Subcutaneous abdominal adipose tissue (tissue), 5 donors: ENCODE measurements at regions not wholly inside any gene's neighbourhood (a gene's known extent, or its start where the extent isn't known, plus 50 kb on each side); places are given as distances from the start of the nearest gene placed in this dataset.

Experiments
- H3K27ac ChIP-seq: one replicate; pipeline ENCODE4 v1.7.0; 2013; ENCODE audit warnings: low read depth, mild to moderate bottlenecking, inconsistent platforms, low read length, moderate library complexity
- H3K27me3 ChIP-seq, 5 donors: one replicate each; pipeline ENCODE4 v1.7.0; 2013; ENCODE audit warnings: low read length in 5 of 5, inconsistent platforms in 1 of 5; ENCODE audit not compliant: control insufficient read depth in 5 of 5, insufficient read depth in 4 of 5
- H3K36me3 ChIP-seq, 5 donors: one replicate each; pipeline ENCODE4 v1.7.0; 2013; ENCODE audit warnings: low read length in 5 of 5; ENCODE audit not compliant: control insufficient read depth in 5 of 5, insufficient read depth in 5 of 5
- H3K4me1 ChIP-seq, 5 donors: one replicate each; pipeline ENCODE4 v1.7.0; 2013; ENCODE audit warnings: low read length in 5 of 5, mild to moderate bottlenecking in 3 of 5, moderate library complexity in 1 of 5; ENCODE audit not compliant: control insufficient read depth in 5 of 5, insufficient read depth in 5 of 5
- H3K4me3 ChIP-seq, 5 donors: one replicate each; pipeline ENCODE4 v1.7.0; 2013; ENCODE audit warnings: low read length in 5 of 5, low read depth in 1 of 5
- H3K9ac ChIP-seq, 5 donors: one replicate each; pipeline ENCODE4 v1.7.0; 2013; ENCODE audit warnings: low read length in 5 of 5, mild to moderate bottlenecking in 4 of 5, moderate library complexity in 3 of 5
- H3K9me3 ChIP-seq, 5 donors: one replicate each; pipeline ENCODE4 v1.7.0; 2013; ENCODE audit warnings: low read length in 5 of 5; ENCODE audit not compliant: control insufficient read depth in 5 of 5
- donor health status: healthy.
- donor health status: healthy.
- donor health status: healthy.
- donor health status: healthy.
- donor health status: healthy.

GRCh38 chr12:92495108-92495507, 207.7 kb upstream of the PLEKHG7 start:
- H3K27ac ChIP-seq: no peak overlapping the region
- H3K27me3 ChIP-seq: no peaks in the 10 kb centered on the region
- H3K9ac ChIP-seq: no peak overlapping the region
- H3K36me3 ChIP-seq: peaks cover 0 to 3% (median 0%) of the 10 kb centered on the region in 5 donors
- no peak overlapping the region for H3K4me3 ChIP-seq
- no peaks in the 10 kb centered on the region for H3K9me3 ChIP-seq
- H3K4me1 ChIP-seq: peaks cover 0 to 3% (median 0%) of the 10 kb centered on the region in 5 donors

DNA sequence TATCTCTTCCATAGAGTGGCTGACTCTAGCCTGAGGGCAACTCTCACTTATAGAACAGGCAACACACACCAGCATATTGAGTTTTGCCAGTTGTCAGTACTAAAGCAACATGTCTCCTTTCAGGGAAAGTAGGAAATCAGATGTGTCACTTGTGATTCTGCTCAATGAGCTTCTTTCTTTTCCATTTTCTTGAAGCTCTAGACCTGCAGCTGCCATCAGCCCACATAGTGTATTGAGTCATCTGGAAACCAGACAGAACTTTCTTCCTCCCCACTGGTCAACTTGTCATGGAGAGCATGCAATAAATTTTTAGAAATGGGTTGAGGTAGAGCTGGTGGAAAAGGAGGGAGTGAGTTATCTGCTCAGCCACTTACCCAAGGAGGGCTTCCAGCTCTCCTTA, 209.0 kb upstream of the PLEKHG7 start:
- no peaks in the 10 kb centered on the region for H3K9me3 ChIP-seq
- H3K9ac ChIP-seq: no peak overlapping the region
- peaks cover 0 to 3% (median 0%) of the 10 kb centered on the region in 5 donors for H3K36me3 ChIP-seq
- H3K27ac ChIP-seq: no peak overlapping the region
- H3K4me1 ChIP-seq: peaks cover 0 to 3% (median 0%) of the 10 kb centered on the region in 5 donors
- H3K27me3 ChIP-seq: no peaks in the 10 kb centered on the region
- no peak overlapping the region for H3K4me3 ChIP-seq

DNA sequence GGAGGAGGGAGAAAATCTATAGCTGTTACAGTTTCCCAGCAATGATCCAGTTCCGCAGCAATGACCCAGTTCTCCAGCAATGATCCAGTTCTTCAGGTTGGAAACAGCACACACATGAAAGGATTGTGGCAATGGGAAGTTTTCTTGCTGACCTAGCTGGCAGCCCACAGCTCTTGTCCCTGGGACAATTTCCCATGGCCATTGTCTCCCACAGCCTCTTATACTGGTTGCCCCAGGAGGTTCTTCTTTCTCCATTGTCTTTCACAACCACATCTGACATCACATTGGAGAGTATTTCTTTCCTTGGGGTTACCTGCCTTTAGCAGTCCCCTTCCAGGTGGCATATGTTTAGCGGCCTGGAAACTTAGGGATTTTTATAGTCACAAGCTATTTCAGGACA, 209.8 kb upstream of the PLEKHG7 start:
- Histone ChIP-seq H3K27ac (no peak overlapping the region), H3K9ac (no peak overlapping the region), H3K36me3 (peaks cover 0 to 3% (median 0%) of the 10 kb centered on the region in 5 donors), H3K9me3 (no peaks in the 10 kb centered on the region), H3K4me3 (no peak overlapping the region), H3K27me3 (no peaks in the 10 kb centered on the region), H3K4me1 (no peaks in the 10 kb centered on the region)

- H3K9me3 ChIP-seq: no peaks in the 10 kb centered on the region
- H3K36me3 ChIP-seq: peaks cover 0 to 3% (median 0%) of the 10 kb centered on the region in 5 donors
These were observed 210.5 kb upstream of the PLEKHG7 start for GRCh38 chr12:92492291-92492690.

GRCh38 chr12:92489781-92490180, 213.0 kb upstream of the PLEKHG7 start:
- H3K27ac ChIP-seq: no peak overlapping the region
- H3K4me3 ChIP-seq: no peak overlapping the region
- H3K9ac ChIP-seq: no peak overlapping the region
- peaks cover 0 to 3% (median 0%) of the 10 kb centered on the region in 5 donors for H3K36me3 ChIP-seq
- H3K27me3 ChIP-seq: no peaks in the 10 kb centered on the region
- H3K4me1 ChIP-seq: peaks cover 0 to 10% (median 9%) of the 10 kb centered on the region in 5 donors
- H3K9me3 ChIP-seq: no peaks in the 10 kb centered on the region

More at GRCh38 chr12:92492291-92492690, 210.5 kb upstream of the PLEKHG7 start:
- H3K4me1 ChIP-seq: no peaks in the 10 kb centered on the region
- no peak overlapping the region for H3K9ac ChIP-seq
- no peaks in the 10 kb centered on the region for H3K27me3 ChIP-seq
- H3K4me3 ChIP-seq: no peak overlapping the region
- no peak overlapping the region for H3K27ac ChIP-seq

DNA sequence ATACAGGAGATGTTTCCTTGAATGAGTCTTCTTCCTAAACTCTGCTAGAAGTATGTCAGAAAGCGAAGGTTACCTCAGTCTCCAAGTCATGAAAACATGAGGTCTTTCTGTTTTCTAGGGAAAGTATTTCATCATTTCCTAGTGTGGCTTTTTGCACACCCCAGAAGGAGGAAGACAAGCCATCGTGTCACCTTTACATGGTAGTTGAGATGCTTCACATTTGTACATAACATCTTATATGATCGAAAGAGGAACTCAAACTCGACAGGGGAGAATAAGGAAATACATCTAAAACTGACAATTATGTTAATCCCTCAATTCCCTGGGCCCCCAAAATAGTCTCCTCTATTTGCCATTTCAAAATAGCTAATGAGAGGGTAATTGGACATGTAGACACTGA, 214.1 kb upstream of the PLEKHG7 start:
- peaks cover 0 to 3% (median 0%) of the 10 kb centered on the region in 5 donors for H3K36me3 ChIP-seq
- peaks cover 0 to 10% (median 9%) of the 10 kb centered on the region in 5 donors for H3K4me1 ChIP-seq
- no peaks in the 10 kb centered on the region for H3K27me3 ChIP-seq
- no peaks in the 10 kb centered on the region for H3K9me3 ChIP-seq
- no peak overlapping the region for H3K4me3 ChIP-seq
- H3K9ac ChIP-seq: no peak overlapping the region
- no peak overlapping the region for H3K27ac ChIP-seq

DNA sequence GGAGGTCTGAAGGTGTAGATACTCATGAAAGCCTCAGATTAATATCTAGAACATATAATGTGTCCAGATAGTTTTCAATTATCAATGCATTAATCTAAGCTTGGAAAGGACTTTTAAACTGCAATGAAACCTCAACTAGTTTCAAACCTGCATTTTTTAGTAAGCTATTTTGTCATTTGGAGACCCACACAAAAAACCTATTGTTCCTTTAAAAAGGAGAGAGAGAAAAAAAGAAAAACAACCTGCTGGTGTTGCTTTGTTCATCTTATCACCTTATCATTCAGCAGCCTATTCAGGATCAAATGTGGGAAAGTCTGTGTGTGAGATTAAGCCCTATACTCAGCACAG, 215.7 kb upstream of the PLEKHG7 start:
- Histone ChIP-seq H3K9me3 (no peaks in the 10 kb centered on the region), H3K9ac (no peak overlapping the region), H3K36me3 (peaks cover 0 to 3% (median 0%) of the 10 kb centered on the region in 5 donors), H3K27ac (no peak overlapping the region), H3K27me3 (no peaks in the 10 kb centered on the region), H3K4me1 (peaks cover 0 to 10% (median 9%) of the 10 kb centered on the region in 5 donors), H3K4me3 (no peak overlapping the region)

- H3K36me3 ChIP-seq: peaks cover 0 to 3% (median 0%) of the 10 kb centered on the region in 5 donors
- no peaks in the 10 kb centered on the region for H3K27me3 ChIP-seq
- no peak overlapping the region for H3K4me3 ChIP-seq
- H3K9ac ChIP-seq: no peak overlapping the region
- H3K27ac ChIP-seq: no peak overlapping the region
- H3K4me1 ChIP-seq: peaks cover 0 to 10% (median 9%) of the 10 kb centered on the region in 5 donors
- H3K9me3 ChIP-seq: no peaks in the 10 kb centered on the region
These were observed 216.2 kb upstream of the PLEKHG7 start for GRCh38 chr12:92486443-92487137.

- peaks cover 0 to 10% (median 9%) of the 10 kb centered on the region in 5 donors for H3K4me1 ChIP-seq
- H3K4me3 ChIP-seq: no peak overlapping the region
- H3K36me3 ChIP-seq: no peaks in the 10 kb centered on the region
- no peaks in the 10 kb centered on the region for H3K27me3 ChIP-seq
- peak overlapping the region; percentile 45 for H3K27ac ChIP-seq
- H3K9me3 ChIP-seq: no peaks in the 10 kb centered on the region
- no peak overlapping the region for H3K9ac ChIP-seq
These were observed 217.1 kb upstream of the PLEKHG7 start for GRCh38 chr12:92485351-92486348.

DNA sequence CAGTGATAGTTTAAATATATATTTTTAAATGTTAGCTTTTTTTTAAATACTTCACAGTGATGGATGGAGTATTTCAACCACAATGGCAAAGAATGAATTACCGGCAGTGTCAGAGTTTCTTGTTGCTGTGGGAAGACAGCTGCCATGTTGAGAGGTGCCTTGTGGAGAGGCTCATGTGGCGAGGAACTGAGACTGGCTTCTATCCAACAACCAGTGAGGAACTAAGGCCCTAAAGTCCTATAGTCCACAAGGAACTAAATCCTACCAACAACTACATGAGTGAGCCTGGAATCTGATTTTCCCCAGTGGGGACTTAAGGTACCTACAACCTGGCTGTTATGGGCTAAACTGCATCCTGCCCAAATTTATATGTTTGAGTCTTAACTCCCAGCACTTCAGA, 220.2 kb upstream of the PLEKHG7 start:
- Histone ChIP-seq H3K4me1 (peaks cover 0 to 10% (median 9%) of the 10 kb centered on the region in 5 donors), H3K4me3 (no peak overlapping the region), H3K27ac (no peak overlapping the region), H3K36me3 (no peaks in the 10 kb centered on the region), H3K9ac (no peak overlapping the region), H3K27me3 (no peaks in the 10 kb centered on the region), H3K9me3 (no peaks in the 10 kb centered on the region)
